ENCODE measurements at regions not wholly inside any gene's neighbourhood (a gene's known extent, or its start where the extent isn't known, plus 50 kb on each side); places are given as distances from the start of the nearest gene placed in this dataset.

DNA sequence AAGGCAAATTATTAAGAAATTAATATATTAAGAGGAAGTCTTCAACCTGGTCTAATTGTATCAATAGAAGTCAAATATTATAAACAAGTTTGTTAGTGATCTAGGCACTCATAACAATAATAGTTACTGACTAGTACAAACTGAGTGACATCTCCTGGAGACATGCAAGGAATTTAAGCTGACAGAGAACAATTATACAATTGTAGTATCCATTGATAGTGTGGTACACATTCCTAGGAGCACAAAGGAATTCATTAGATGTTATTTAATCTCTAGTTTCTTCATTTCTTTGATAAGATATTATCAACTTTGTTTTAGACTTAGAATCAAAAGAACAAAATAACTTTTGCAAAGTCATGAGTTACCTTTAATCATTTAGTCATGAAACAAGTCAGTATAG is 1048.6 kb downstream of the PCDH7 start:
- TF ChIP-seq, protein P1, sequence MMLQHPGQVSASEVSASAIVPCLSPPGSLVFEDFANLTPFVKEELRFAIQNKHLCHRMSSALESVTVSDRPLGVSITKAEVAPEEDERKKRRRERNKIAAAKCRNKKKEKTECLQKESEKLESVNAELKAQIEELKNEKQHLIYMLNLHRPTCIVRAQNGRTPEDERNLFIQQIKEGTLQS (IDR thresholded peaks at IDR 0.05) = no peak
- DNase-seq (ENCODE audit: low read depth, low spot score) (no peak), ATAC-seq (no peak)
- no peaks in the 10 kb centered on the region for H4K20me1 ChIP-seq (ENCODE audit: insufficient read depth)
- no peak overlapping the region for H3K27ac ChIP-seq (ENCODE audit: low read depth, low read length)
- ChIA-PET CTCF (no interaction called here), RAD21 (ENCODE audit: low non-redundant PET in 1 of 2, low total read pairs in 2 of 2, uncharacterized antibody in 2 of 2, unreplicated experiment in 2 of 2) (no interaction called here), POLR2A (no interaction called here)
- no peak overlapping the region for H3K9ac ChIP-seq (ENCODE audit: low read length)
- no peaks in the 10 kb centered on the region for H3K9me3 ChIP-seq (ENCODE audit: control insufficient read depth in 1 of 2, insufficient read depth in 1 of 2, low read depth in 1 of 2, low read length in 2 of 2)
- H3K4me2 ChIP-seq (ENCODE audit: low read length) = no peak overlapping the region
- H3K27me3 ChIP-seq (ENCODE audit: insufficient read depth, low read length) = no peaks in the 10 kb centered on the region
- no peaks in the 10 kb centered on the region for H3K9me2 ChIP-seq (ENCODE audit: insufficient read depth)
- no TSS peak for BruUV-seq (replicated peaks)
- no peaks in the 10 kb centered on the region for H3K4me1 ChIP-seq (ENCODE audit: control insufficient read depth in 1 of 2, insufficient read depth in 2 of 2, low read length in 2 of 2)
- no peak overlapping the region for H3K4me3 ChIP-seq (replicated peaks in 1 of 2; ENCODE audit: low read depth in 1 of 2, low read length in 2 of 2)
- H3K79me2 ChIP-seq (ENCODE audit: insufficient read depth, low read length) = no peaks in the 10 kb centered on the region
- intact Hi-C loops (cut with micrococcal nuclease) = no loop called here
- H3K36me3 ChIP-seq (ENCODE audit: control insufficient read depth in 1 of 2, insufficient read depth in 2 of 2, low read length in 2 of 2) = no peaks in the 10 kb centered on the region
- no peak overlapping the region for H2AFZ ChIP-seq (ENCODE audit: low read depth, low read length, poor library complexity, severe bottlenecking)

DNA sequence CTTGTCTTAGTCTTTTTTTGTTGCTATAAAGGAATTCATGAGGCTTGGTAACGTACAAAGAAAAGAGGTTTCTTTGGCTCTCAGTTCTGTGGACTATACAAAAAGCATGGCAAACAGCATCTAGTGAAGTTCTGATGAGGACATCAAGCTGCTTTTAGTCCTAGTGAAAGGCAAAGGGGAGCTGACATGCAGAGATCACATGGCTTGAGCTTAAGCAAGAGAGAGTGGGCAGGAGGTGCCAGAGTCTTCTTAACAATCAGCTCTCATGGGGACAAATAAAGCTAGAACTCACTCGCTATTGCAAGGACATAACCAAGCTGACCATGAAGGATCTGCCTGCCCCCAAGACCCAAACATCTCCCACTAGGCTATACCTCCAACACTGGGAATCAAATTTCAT is 1063.1 kb downstream of the PCDH7 start:
- Histone ChIP-seq H3K4me1 (ENCODE audit: control insufficient read depth in 1 of 2, insufficient read depth in 2 of 2, low read length in 2 of 2) (no peaks in the 10 kb centered on the region), H4K20me1 (ENCODE audit: insufficient read depth) (no peaks in the 10 kb centered on the region), H3K27me3 (ENCODE audit: insufficient read depth, low read length) (no peaks in the 10 kb centered on the region), H3K9me3 (ENCODE audit: control insufficient read depth in 1 of 2, insufficient read depth in 1 of 2, low read depth in 1 of 2, low read length in 2 of 2) (no peaks in the 10 kb centered on the region), H3K9ac (ENCODE audit: low read length) (no peak overlapping the region), H3K79me2 (ENCODE audit: insufficient read depth, low read length) (no peaks in the 10 kb centered on the region), H2AFZ (ENCODE audit: low read depth, low read length, poor library complexity, severe bottlenecking) (peak overlapping the region; percentile 39), H3K4me2 (ENCODE audit: low read length) (no peak overlapping the region), H3K4me3 (replicated peaks in 1 of 2; ENCODE audit: low read depth in 1 of 2, low read length in 2 of 2) (no peak overlapping the region), H3K36me3 (ENCODE audit: control insufficient read depth in 1 of 2, insufficient read depth in 2 of 2, low read length in 2 of 2) (no peaks in the 10 kb centered on the region), H3K27ac (ENCODE audit: low read depth, low read length) (no peak overlapping the region), H3K9me2 (ENCODE audit: insufficient read depth) (no peaks in the 10 kb centered on the region)
- BruUV-seq (replicated peaks) = no TSS peak
- CTCF ChIA-PET = no interaction called here
- ATAC-seq (no peak), DNase-seq (ENCODE audit: low read depth, low spot score) (no peak)
- intact Hi-C loops (cut with micrococcal nuclease) = no loop called here
- POLR2A ChIA-PET = no interaction called here
- RAD21 ChIA-PET (ENCODE audit: low non-redundant PET in 1 of 2, low total read pairs in 2 of 2, uncharacterized antibody in 2 of 2, unreplicated experiment in 2 of 2) = no interaction called here
- TF ChIP-seq, protein P2, sequence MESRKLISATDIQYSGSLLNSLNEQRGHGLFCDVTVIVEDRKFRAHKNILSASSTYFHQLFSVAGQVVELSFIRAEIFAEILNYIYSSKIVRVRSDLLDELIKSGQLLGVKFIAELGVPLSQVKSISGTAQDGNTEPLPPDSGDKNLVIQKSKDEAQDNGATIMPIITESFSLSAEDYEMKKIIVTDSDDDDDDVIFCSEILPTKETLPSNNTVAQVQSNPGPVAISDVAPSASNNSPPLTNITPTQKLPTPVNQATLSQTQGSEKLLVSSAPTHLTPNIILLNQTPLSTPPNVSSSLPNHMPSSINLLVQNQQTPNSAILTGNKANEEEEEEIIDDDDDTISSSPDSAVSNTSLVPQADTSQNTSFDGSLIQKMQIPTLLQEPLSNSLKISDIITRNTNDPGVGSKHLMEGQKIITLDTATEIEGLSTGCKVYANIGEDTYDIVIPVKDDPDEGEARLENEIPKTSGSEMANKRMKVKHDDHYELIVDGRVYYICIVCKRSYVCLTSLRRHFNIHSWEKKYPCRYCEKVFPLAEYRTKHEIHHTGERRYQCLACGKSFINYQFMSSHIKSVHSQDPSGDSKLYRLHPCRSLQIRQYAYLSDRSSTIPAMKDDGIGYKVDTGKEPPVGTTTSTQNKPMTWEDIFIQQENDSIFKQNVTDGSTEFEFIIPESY (IDR thresholded peaks at IDR 0.05; ENCODE audit: extremely low read depth, insufficient replicate concordance, low read length) = no peak
- TF ChIP-seq, protein P3, sequence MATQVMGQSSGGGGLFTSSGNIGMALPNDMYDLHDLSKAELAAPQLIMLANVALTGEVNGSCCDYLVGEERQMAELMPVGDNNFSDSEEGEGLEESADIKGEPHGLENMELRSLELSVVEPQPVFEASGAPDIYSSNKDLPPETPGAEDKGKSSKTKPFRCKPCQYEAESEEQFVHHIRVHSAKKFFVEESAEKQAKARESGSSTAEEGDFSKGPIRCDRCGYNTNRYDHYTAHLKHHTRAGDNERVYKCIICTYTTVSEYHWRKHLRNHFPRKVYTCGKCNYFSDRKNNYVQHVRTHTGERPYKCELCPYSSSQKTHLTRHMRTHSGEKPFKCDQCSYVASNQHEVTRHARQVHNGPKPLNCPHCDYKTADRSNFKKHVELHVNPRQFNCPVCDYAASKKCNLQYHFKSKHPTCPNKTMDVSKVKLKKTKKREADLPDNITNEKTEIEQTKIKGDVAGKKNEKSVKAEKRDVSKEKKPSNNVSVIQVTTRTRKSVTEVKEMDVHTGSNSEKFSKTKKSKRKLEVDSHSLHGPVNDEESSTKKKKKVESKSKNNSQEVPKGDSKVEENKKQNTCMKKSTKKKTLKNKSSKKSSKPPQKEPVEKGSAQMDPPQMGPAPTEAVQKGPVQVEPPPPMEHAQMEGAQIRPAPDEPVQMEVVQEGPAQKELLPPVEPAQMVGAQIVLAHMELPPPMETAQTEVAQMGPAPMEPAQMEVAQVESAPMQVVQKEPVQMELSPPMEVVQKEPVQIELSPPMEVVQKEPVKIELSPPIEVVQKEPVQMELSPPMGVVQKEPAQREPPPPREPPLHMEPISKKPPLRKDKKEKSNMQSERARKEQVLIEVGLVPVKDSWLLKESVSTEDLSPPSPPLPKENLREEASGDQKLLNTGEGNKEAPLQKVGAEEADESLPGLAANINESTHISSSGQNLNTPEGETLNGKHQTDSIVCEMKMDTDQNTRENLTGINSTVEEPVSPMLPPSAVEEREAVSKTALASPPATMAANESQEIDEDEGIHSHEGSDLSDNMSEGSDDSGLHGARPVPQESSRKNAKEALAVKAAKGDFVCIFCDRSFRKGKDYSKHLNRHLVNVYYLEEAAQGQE (IDR thresholded peaks at IDR 0.05; ENCODE audit: low read depth) = no peak
- TF ChIP-seq POLR2A (IDR thresholded peaks at IDR 0.05; ENCODE audit: borderline replicate concordance, extremely low read depth, insufficient read depth, insufficient read length) = no peak
- no peak for TF ChIP-seq RAD21 (IDR thresholded peaks at IDR 0.05; ENCODE audit: low read depth)
- no peak for TF ChIP-seq SRF (IDR thresholded peaks at IDR 0.05; ENCODE audit: low read depth)
- TF ChIP-seq CEBPB (IDR thresholded peaks at IDR 0.05; ENCODE audit: low read depth) = no peak
- TF ChIP-seq, protein P1 (IDR thresholded peaks at IDR 0.05) = no peak
- TF ChIP-seq TCF7L2 (IDR thresholded peaks at IDR 0.05; ENCODE audit: borderline replicate concordance, extremely low read depth, insufficient read depth, insufficient read length) = no peak
- TF ChIP-seq, protein P4, sequence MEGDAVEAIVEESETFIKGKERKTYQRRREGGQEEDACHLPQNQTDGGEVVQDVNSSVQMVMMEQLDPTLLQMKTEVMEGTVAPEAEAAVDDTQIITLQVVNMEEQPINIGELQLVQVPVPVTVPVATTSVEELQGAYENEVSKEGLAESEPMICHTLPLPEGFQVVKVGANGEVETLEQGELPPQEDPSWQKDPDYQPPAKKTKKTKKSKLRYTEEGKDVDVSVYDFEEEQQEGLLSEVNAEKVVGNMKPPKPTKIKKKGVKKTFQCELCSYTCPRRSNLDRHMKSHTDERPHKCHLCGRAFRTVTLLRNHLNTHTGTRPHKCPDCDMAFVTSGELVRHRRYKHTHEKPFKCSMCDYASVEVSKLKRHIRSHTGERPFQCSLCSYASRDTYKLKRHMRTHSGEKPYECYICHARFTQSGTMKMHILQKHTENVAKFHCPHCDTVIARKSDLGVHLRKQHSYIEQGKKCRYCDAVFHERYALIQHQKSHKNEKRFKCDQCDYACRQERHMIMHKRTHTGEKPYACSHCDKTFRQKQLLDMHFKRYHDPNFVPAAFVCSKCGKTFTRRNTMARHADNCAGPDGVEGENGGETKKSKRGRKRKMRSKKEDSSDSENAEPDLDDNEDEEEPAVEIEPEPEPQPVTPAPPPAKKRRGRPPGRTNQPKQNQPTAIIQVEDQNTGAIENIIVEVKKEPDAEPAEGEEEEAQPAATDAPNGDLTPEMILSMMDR (IDR thresholded peaks at IDR 0.05 in 2 of 3, conservative IDR thresholded peaks at IDR 0.05 in 1 of 3; ENCODE audit: borderline replicate concordance in 1 of 3, insufficient read depth in 1 of 3, low read depth in 2 of 3, low read length in 2 of 3) = no peak
- no peak for TF ChIP-seq POLR2AphosphoS5 (IDR thresholded peaks at IDR 0.05; ENCODE audit: low read depth, low read length)
- TF ChIP-seq, protein P5, sequence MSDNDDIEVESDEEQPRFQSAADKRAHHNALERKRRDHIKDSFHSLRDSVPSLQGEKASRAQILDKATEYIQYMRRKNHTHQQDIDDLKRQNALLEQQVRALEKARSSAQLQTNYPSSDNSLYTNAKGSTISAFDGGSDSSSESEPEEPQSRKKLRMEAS (IDR thresholded peaks at IDR 0.05) = no peak
- no peak for TF ChIP-seq EGR1 (IDR thresholded peaks at IDR 0.05; ENCODE audit: low read depth)

Measured in HCT116 (cell line).